Activated T-helper 1 cell treated with anti-CD3 and anti-CD28 coated beads, Interleukin-12 subunit alpha, Interleukin-12 subunit beta, Interleukin-2, Interleukin-4 antibody, amounts not matched to agents 30 ng/mL and 10 ng/mL and 1 ng/mL, durations not matched to agents 14 hours and 24 hours and 36 hours (primary cell): ENCODE measurements at regions not wholly inside any gene's neighbourhood (a gene's known extent, or its start where the extent isn't known, plus 50 kb on each side); places are given as distances from the start of the nearest gene placed in this dataset.

Experiments used
- DNase-seq: peaks from one replicate; pipeline ENCODE4 v3.0.0; 2021; ENCODE audit warnings: low spot score
- H3K27ac Mint-ChIP-seq: one replicate; pipeline ENCODE4 v1.8.0; 2021; ENCODE audit warnings: mild to moderate bottlenecking, mixed read lengths
- H3K27me3 Mint-ChIP-seq: one replicate; pipeline ENCODE4 v1.8.0; 2022; ENCODE audit warnings: mild to moderate bottlenecking, moderate library complexity, mixed read lengths; ENCODE audit not compliant: insufficient read depth
- H3K36me3 Mint-ChIP-seq: one replicate; pipeline ENCODE4 v1.8.0; 2021; ENCODE audit warnings: low read depth, mixed read lengths
- H3K4me1 Mint-ChIP-seq: one replicate; pipeline ENCODE4 v1.8.0; 2021; ENCODE audit warnings: low read depth, mixed read lengths
- H3K4me3 Mint-ChIP-seq: one replicate; pipeline ENCODE4 v1.8.0; 2021; ENCODE audit warnings: mild to moderate bottlenecking, moderate library complexity, mixed read lengths
- H3K9me3 Mint-ChIP-seq: one replicate; pipeline ENCODE4 v1.8.0; 2021; ENCODE audit warnings: mixed read lengths
- intact Hi-C: fragments of 100-400 bp; cut with micrococcal nuclease; formaldehyde crosslinking; loops from one replicate; pipeline ENCODE4 v1.15.1; 2024

DNA sequence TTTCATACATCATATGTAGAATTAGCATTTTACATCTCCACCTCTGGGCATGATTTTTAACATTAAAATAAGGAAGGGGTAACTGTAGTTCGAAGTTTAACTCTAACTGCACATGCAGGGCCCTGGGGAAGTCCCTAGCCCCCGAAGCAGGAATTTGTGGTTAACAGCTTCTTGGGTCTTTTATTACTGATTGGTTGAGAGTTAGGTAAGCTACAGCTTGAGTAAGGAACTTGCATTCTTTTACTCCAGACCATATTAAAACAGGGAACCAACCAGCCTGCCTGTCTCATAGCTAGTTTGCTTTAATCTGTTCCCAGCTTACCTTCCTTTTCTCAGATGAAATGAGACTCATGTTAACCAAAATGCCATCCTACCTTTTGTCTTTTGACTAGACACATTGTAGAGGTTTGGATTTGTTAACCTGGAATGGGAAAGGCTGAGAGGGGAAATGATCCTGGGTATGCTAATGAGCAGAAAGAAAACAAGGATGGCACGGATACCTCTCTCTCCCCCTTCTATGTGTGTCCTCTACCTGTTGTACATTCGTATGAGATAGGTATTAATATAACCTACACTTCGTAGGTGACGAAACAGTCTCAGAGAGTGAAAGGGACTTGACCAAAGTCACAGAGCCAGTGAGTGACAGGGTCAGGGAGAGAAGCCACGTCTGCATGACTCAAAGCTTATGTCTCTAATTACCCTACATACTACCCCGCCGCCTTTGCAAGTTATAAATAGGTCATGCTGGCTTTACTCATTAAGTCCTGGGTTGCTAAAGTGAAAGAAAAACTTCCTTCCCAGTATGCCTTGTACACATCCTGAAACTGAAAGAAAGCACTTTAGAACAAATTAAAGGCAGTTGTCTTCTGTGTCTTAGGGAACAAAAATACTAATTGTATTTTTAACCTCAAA, 119.5 kb upstream of the AFF2 start:
- H3K27ac Mint-ChIP-seq: peak overlapping the region; percentile 91
- H3K27me3 Mint-ChIP-seq: no peaks in the 10 kb centered on the region
- peak overlapping the region; percentile 74 for H3K4me3 Mint-ChIP-seq
- no peaks in the 10 kb centered on the region for H3K9me3 Mint-ChIP-seq
- H3K36me3 Mint-ChIP-seq: no peaks in the 10 kb centered on the region
- peak; percentile 44 for DNase-seq
- H3K4me1 Mint-ChIP-seq: peaks cover 28% of the 10 kb centered on the region
- intact Hi-C loops: loop anchor here (1.0 to 10.0 kb wide), 9 partner anchors 71 to 1124 kb away; partner anchors contain the start of genes AFF2, FMR1 and IDS

GRCh38 chrX:148381603-148382002, 118.8 kb upstream of the AFF2 start:
- no peak for DNase-seq

DNA sequence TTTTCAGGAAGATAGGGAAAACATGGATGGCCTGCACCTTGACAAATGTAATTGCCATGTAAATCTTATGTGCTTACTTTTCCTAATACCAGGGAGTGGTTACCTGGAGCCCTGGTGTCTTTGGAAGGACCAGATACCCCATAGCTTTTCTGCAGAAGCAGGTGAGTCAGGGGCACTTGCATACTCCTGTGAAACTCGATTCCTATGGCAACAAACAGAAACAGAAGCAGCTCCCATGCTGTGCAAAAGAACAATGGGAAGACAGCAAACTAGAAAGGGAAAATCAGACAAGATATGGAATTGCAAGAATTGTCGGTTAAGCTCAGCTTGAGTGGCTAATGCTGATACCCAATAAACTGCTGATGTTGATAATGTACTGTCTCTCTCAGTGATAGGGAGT, 117.4 kb upstream of the AFF2 start:
- Mint-ChIP-seq H3K36me3 (no peaks in the 10 kb centered on the region), H3K9me3 (no peaks in the 10 kb centered on the region), H3K4me1 (peaks cover 28% of the 10 kb centered on the region), H3K27ac (no peak overlapping the region), H3K27me3 (no peaks in the 10 kb centered on the region), H3K4me3 (no peak overlapping the region)
- DNase-seq: no peak
- intact Hi-C loops: loop anchor here (5.0 to 10.0 kb wide), 2 partner anchors 814 to 1122 kb away; partner anchors contain the start of gene IDS

More at GRCh38 chrX:148381603-148382002, 118.8 kb upstream of the AFF2 start:
- Mint-ChIP-seq H3K27me3 (no peaks in the 10 kb centered on the region), H3K4me1 (peaks cover 28% of the 10 kb centered on the region), H3K9me3 (no peaks in the 10 kb centered on the region), H3K27ac (peak overlapping the region; percentile 91), H3K4me3 (peak overlapping the region; percentile 74), H3K36me3 (no peaks in the 10 kb centered on the region)
- intact Hi-C loops: loop anchor here (1.0 to 10.0 kb wide), 9 partner anchors 71 to 1123 kb away; partner anchors contain the start of genes AFF2, FMR1 and IDS

- Mint-ChIP-seq H3K27ac (no peak overlapping the region), H3K9me3 (peaks cover 3% of the 10 kb centered on the region), H3K4me3 (no peak overlapping the region), H3K4me1 (peaks cover 26% of the 10 kb centered on the region), H3K36me3 (no peaks in the 10 kb centered on the region), H3K27me3 (no peaks in the 10 kb centered on the region)
- intact Hi-C loops: loop anchor here (10.0 kb wide), 1 partner anchor 1119 kb away; the partner anchor contains the start of gene IDS
- DNase-seq: no peak
Measured at GRCh38 chrX:148385471-148385870, 114.9 kb upstream of the AFF2 start.

DNA sequence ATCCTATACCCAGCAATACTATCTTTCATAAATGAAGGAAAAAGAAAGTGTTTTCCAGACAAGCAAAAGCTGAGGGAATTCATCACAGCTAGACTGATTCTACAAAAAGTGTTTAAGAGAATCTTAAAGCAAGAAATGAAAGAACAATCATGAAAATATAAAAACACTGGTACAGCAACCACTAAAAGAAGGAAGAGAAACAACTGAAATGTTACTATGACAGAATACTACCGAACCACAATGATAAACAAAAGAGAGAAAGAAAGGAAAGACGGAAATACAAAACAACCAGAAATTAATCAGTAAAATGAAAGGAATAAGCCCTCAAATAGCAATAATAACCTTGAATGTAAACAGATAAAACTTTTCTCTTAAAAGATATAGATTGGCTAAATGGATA, 110.8 kb upstream of the AFF2 start:
- Mint-ChIP-seq H3K9me3 (peaks cover 3% of the 10 kb centered on the region), H3K27ac (no peak overlapping the region), H3K36me3 (no peaks in the 10 kb centered on the region), H3K4me3 (no peak overlapping the region), H3K27me3 (peaks cover 3% of the 10 kb centered on the region), H3K4me1 (peaks cover 6% of the 10 kb centered on the region)
- intact Hi-C loops: loop anchor here (10.0 kb wide), 1 partner anchor 1115 kb away; the partner anchor contains the start of gene IDS
- no peak for DNase-seq

DNA sequence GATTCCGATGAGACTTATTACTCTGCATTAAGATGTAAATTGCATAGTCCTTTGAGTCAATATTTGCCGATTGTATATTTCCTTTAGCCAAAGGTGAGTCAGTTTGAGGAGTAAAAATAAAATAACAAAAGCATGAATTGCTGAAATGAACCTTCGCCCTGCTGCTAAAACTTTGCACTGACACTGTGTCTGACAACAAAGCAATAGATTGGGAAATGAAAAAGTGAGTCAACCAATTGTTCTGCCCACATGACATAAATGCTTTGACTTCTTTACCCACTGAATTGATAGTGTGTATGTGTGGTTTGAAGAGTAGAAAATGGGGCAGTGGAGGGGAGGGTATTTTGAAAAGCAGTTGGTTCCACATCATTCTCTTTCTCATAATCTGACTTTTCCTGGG, 88.4 kb upstream of the AFF2 start:
- H3K9me3 Mint-ChIP-seq: no peaks in the 10 kb centered on the region
- no peaks in the 10 kb centered on the region for H3K4me1 Mint-ChIP-seq
- DNase-seq: no peak
- no peak overlapping the region for H3K27ac Mint-ChIP-seq
- H3K36me3 Mint-ChIP-seq: no peaks in the 10 kb centered on the region
- intact Hi-C loops: no loop called here
- H3K27me3 Mint-ChIP-seq: no peaks in the 10 kb centered on the region
- no peak overlapping the region for H3K4me3 Mint-ChIP-seq

DNA sequence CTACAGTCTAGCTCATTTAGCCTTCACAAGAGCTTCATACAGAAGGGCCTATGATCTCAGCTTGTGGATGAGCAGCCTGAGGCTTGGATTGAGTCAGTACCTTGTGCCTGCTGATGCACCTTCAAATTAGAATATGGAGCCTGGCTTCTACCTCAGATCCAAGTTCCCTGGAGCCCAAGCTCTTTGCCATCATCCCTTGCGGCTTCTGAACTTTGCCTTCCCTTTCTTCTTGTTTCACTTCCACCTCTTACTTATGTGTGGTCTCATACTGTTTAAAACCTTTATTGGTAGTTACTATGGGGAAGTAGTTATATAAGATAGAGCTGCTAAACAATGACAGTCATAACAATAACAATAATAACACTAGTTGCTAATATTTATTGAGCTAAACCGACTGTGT, 84.3 kb upstream of the AFF2 start:
- H3K4me3 Mint-ChIP-seq: no peak overlapping the region
- DNase-seq: no peak
- H3K27me3 Mint-ChIP-seq: no peaks in the 10 kb centered on the region
- no peak overlapping the region for H3K27ac Mint-ChIP-seq
- intact Hi-C loops: no loop called here
- H3K9me3 Mint-ChIP-seq: peaks cover 12% of the 10 kb centered on the region
- peaks cover 2% of the 10 kb centered on the region for H3K36me3 Mint-ChIP-seq
- no peaks in the 10 kb centered on the region for H3K4me1 Mint-ChIP-seq

- Mint-ChIP-seq H3K9me3 (peaks cover 12% of the 10 kb centered on the region), H3K36me3 (peaks cover 2% of the 10 kb centered on the region), H3K4me1 (no peaks in the 10 kb centered on the region), H3K4me3 (no peak overlapping the region), H3K27me3 (no peaks in the 10 kb centered on the region), H3K27ac (no peak overlapping the region)
- intact Hi-C loops: no loop called here
- no peak for DNase-seq
Measured at GRCh38 chrX:148416931-148417330, 83.5 kb upstream of the AFF2 start.

DNA sequence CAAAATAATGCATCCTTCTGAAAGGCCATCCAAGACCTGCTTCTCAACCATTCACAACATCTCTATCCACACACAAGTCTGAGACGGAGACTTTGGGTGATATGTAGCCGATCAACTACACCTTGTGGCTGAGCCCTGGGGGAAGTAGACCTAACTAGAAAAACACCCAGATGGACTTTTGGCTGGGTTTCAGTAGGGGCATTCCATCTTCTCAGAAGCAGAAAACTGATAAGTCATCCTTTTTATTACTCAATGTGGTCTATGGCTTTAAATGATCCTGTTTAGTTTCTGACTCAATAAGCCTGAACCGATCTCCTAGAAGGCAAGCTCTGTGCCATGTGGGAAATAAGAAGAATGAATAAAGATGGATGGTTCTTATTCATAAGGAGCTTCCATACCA, 82.5 kb upstream of the AFF2 start:
- Mint-ChIP-seq H3K27me3 (no peaks in the 10 kb centered on the region), H3K9me3 (peaks cover 12% of the 10 kb centered on the region), H3K27ac (no peak overlapping the region), H3K36me3 (peaks cover 2% of the 10 kb centered on the region), H3K4me1 (no peaks in the 10 kb centered on the region), H3K4me3 (no peak overlapping the region)
- intact Hi-C loops: no loop called here
- DNase-seq: no peak

GRCh38 chrX:148422526-148422925, 77.9 kb upstream of the AFF2 start:
- DNase-seq: no peak
- no peaks in the 10 kb centered on the region for H3K4me1 Mint-ChIP-seq
- no peak overlapping the region for H3K27ac Mint-ChIP-seq
- peaks cover 2% of the 10 kb centered on the region for H3K36me3 Mint-ChIP-seq
- no peaks in the 10 kb centered on the region for H3K27me3 Mint-ChIP-seq
- intact Hi-C loops: no loop called here
- peaks cover 12% of the 10 kb centered on the region for H3K9me3 Mint-ChIP-seq
- no peak overlapping the region for H3K4me3 Mint-ChIP-seq

- Mint-ChIP-seq H3K9me3 (peaks cover 3% of the 10 kb centered on the region), H3K36me3 (peaks cover 2% of the 10 kb centered on the region), H3K4me3 (no peak overlapping the region), H3K27me3 (no peaks in the 10 kb centered on the region), H3K27ac (no peak overlapping the region), H3K4me1 (no peaks in the 10 kb centered on the region)
- intact Hi-C loops: no loop called here
- no peak for DNase-seq
Measured at GRCh38 chrX:148424570-148424969, 75.8 kb upstream of the AFF2 start.

GRCh38 chrX:148426467-148426866, 74.0 kb upstream of the AFF2 start:
- no peaks in the 10 kb centered on the region for H3K36me3 Mint-ChIP-seq
- no peaks in the 10 kb centered on the region for H3K4me1 Mint-ChIP-seq
- peaks cover 2% of the 10 kb centered on the region for H3K27me3 Mint-ChIP-seq
- no peak overlapping the region for H3K27ac Mint-ChIP-seq
- no peaks in the 10 kb centered on the region for H3K9me3 Mint-ChIP-seq
- intact Hi-C loops: no loop called here
- no peak for DNase-seq
- no peak overlapping the region for H3K4me3 Mint-ChIP-seq

- intact Hi-C loops: no loop called here
- no peaks in the 10 kb centered on the region for H3K27me3 Mint-ChIP-seq
Measured at GRCh38 chrX:148441387-148441786, 59.0 kb upstream of the AFF2 start.

More at GRCh38 chrX:148441387-148441786, 59.0 kb upstream of the AFF2 start:
- Mint-ChIP-seq H3K4me3 (no peak overlapping the region), H3K27ac (no peak overlapping the region), H3K36me3 (no peaks in the 10 kb centered on the region), H3K9me3 (no peaks in the 10 kb centered on the region), H3K4me1 (no peaks in the 10 kb centered on the region)
- no peak for DNase-seq
